HUES64 (cell line): ENCODE measurements at regions not wholly inside any gene's neighbourhood (a gene's known extent, or its start where the extent isn't known, plus 50 kb on each side); places are given as distances from the start of the nearest gene placed in this dataset.

Source experiments
- H3K27ac ChIP-seq: 2 replicates; pipeline ENCODE4 v1.7.0; 2013; ENCODE audit warnings: low read depth, low read length, inconsistent platforms
- H3K27me3 ChIP-seq: 2 replicates; pipeline ENCODE4 v1.6.1; 2013; ENCODE audit warnings: mild to moderate bottlenecking, low read length; ENCODE audit not compliant: insufficient read depth
- H3K36me3 ChIP-seq: 2 replicates; pipeline ENCODE4 v1.6.1; 2013; ENCODE audit warnings: mild to moderate bottlenecking, low read length; ENCODE audit not compliant: insufficient read depth
- H3K4me1 ChIP-seq: 2 replicates; pipeline ENCODE4 v1.6.1; 2013; ENCODE audit warnings: mild to moderate bottlenecking, low read length, moderate library complexity; ENCODE audit not compliant: insufficient read depth
- H3K4me3 ChIP-seq: 2 replicates; pipeline ENCODE4 v1.5.1; 2013; ENCODE audit warnings: mild to moderate bottlenecking, low read length, moderate library complexity
- H3K9ac ChIP-seq: 2 replicates; pipeline ENCODE4 v1.6.1; 2013; ENCODE audit warnings: mild to moderate bottlenecking, low read depth, low read length
- H3K9me3 ChIP-seq: 2 replicates; pipeline ENCODE4 v1.6.1; 2013; ENCODE audit warnings: low read depth, low read length; ENCODE audit not compliant: insufficient read depth
- WGBS: fragments of 150-250, 120-280 bp; methylation state at CpG from one replicate; pipeline ENCODE4 v1.1.7; 2013; ENCODE audit warnings: missing lambda C conversion rate; 5-methylcytosine and 5-hydroxymethylcytosine counted together

DNA sequence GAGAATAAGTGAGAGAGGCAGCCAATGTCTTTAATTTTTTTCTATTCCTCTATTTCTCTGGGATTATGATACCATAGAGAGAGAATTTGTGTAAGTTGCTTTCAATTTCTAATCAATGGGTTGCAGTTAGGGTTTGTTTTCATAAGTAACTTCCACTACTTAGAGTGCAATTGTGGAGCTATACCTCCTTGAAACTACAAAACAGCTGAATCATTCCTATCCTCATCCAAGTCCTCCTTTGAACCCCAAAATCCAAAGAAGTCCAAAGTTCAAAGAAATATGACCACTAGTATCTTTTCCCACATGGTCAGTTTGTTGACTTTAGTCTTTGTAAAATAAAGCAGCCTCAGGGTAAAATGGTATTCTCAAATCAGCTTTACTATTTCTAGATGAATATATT is 1085.4 kb upstream of the INTU start:
- no peaks in the 10 kb centered on the region for H3K36me3 ChIP-seq

DNA sequence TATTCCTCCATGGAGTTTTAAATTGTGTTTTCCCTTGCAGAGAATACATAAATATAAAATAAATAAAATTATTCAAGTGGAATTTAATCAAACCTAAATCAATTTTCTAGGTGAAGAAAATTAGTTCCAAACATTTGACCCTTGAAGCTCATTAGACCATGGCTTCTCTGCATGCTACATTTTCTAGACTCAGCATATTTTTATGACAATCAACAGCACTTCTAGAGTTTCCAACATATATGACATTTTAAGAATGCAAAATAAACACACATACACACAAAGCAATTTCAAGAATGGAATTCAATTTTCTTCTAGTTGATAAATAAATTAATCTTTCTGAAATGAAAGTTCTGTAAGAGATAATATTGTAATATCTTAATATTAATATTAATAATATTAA is 1083.9 kb upstream of the INTU start:
- no peaks in the 10 kb centered on the region for H3K27me3 ChIP-seq
- H3K9me3 ChIP-seq = no peaks in the 10 kb centered on the region
- no peak overlapping the region for H3K4me3 ChIP-seq
- H3K27ac ChIP-seq = no peak overlapping the region
- H3K9ac ChIP-seq = no peak overlapping the region
- H3K4me1 ChIP-seq = no peaks in the 10 kb centered on the region
- H3K36me3 ChIP-seq = no peaks in the 10 kb centered on the region

More for the DNA sequence above, 1085.4 kb upstream of the INTU start:
- Histone ChIP-seq H3K9me3 (no peaks in the 10 kb centered on the region), H3K27ac (no peak overlapping the region), H3K4me1 (0 out of 2 replicates have a peak, but pooled peaks cover 3% of the 10 kb centered on the region), H3K27me3 (no peaks in the 10 kb centered on the region), H3K4me3 (no peak overlapping the region), H3K9ac (no peak overlapping the region)

DNA sequence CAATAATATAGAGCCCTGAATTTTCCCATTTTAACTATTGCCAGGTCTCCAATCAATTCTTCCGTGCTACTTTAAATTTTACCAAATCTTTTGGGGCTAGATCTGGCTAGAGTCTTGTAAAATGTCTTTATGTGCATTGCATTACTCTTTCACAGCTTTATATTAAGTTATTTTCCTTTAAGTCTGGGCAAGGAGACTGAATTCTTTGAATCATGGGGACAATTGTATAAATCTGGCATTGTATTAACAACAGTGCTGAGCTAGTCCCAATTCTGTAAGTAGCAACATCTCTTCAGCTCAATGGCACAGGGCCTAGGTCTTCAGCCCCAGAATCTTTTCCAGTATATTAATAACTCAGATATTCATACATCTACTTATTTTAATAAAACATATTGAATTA is 1080.4 kb upstream of the INTU start:
- H3K4me3 ChIP-seq = no peak overlapping the region
- H3K27me3 ChIP-seq = no peaks in the 10 kb centered on the region
- H3K9ac ChIP-seq = no peak overlapping the region
- no peak overlapping the region for H3K27ac ChIP-seq
- 0% methylated on average over 1 of the region's 1 CpG for whole genome bisulfite sequencing
- H3K36me3 ChIP-seq = no peaks in the 10 kb centered on the region
- H3K4me1 ChIP-seq = no peaks in the 10 kb centered on the region
- no peaks in the 10 kb centered on the region for H3K9me3 ChIP-seq

DNA sequence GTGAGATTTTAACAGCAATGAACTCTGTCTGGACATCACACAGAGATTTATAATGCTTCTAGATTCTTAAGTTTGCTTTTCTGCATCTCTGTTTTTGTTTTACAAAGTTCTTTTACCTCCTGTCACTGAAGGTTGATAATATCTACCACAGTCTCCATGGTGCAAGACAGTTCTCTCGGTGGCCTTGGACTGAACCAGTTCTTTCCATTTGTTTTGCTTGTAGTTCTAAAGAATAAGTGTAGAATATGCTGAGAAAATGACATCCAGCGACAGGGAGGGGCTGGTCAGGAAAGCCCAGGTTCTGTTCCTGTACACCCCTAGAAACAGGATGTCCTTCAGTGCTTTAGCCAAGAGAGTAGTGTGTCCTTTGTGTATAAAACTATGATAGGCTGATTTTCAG is 1079.5 kb upstream of the INTU start:
- H3K4me3 ChIP-seq = no peak overlapping the region
- H3K27ac ChIP-seq = no peak overlapping the region
- no peaks in the 10 kb centered on the region for H3K4me1 ChIP-seq
- H3K36me3 ChIP-seq = no peaks in the 10 kb centered on the region
- H3K9ac ChIP-seq = no peak overlapping the region
- H3K9me3 ChIP-seq = no peaks in the 10 kb centered on the region
- no peaks in the 10 kb centered on the region for H3K27me3 ChIP-seq
- 91% methylated on average over 2 of the region's 2 CpGs for WGBS

DNA sequence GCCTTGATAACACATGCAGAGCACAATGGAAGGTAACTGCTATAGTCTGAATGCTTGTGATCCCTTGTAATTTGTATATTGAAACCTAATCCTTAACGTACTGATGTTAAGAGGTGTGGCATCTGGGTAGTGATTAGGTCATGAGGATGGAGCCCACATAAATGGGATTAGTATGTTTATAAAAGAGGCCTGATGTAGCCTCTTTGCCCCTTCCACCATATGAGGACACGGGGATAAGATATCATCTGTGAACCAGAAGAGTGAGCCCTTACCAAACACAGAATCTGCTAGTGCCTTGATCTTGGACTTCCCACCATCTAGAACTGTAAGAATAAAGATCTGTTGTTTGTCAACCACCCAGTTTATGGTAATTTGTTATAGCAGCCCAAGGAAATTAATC is 1074.2 kb upstream of the INTU start:
- WGBS = 92% methylated on average over 2 of the region's 2 CpGs
- no peak overlapping the region for H3K9ac ChIP-seq
- H3K27me3 ChIP-seq = no peaks in the 10 kb centered on the region
- H3K36me3 ChIP-seq = no peaks in the 10 kb centered on the region
- H3K27ac ChIP-seq = no peak overlapping the region
- no peaks in the 10 kb centered on the region for H3K4me1 ChIP-seq
- H3K9me3 ChIP-seq = no peaks in the 10 kb centered on the region
- H3K4me3 ChIP-seq = no peak overlapping the region

DNA sequence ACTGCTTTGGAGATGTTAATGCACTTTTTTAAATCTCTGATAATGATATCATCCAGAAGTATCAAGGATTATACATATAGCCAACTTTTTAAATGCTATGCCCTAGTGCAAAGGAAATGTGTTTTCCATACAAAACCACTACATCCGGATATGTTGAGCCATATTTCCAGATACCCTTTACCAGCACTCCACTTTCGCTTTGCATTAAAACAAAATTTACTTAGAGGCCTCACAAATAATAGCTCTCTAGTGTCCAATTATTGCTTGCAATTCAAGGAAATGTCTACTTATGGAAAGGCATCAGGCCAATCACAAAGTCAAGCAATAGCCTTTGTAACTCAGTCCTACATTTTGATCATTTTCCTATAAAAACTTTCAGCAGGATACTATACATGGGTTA is 1072.8 kb upstream of the INTU start:
- Histone ChIP-seq H3K9me3 (no peaks in the 10 kb centered on the region), H3K36me3 (no peaks in the 10 kb centered on the region), H3K27ac (no peak overlapping the region), H3K4me3 (no peak overlapping the region), H3K9ac (no peak overlapping the region), H3K27me3 (no peaks in the 10 kb centered on the region), H3K4me1 (no peaks in the 10 kb centered on the region)
- 50% methylated on average over 2 of the region's 2 CpGs for WGBS

DNA sequence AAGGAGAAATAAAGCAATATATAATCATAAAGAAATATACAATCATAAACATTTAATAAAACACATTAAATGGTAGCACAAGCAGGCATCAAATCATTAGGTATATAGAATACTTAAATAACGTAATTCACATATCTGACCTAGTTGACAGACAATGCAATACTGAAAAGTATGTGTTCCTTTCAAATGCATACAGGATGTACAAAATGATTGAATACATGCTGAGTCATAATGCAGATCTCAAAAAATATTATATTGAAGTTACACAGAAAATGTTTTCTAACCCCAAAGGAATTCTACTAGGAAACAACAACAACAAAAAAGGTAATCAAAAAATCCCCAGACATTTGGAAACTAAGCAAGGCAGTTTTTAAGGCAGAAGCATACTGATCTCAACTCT is 1072.0 kb upstream of the INTU start:
- Histone ChIP-seq H3K27ac (no peak overlapping the region), H3K9me3 (no peaks in the 10 kb centered on the region), H3K9ac (no peak overlapping the region), H3K4me1 (no peaks in the 10 kb centered on the region), H3K27me3 (no peaks in the 10 kb centered on the region), H3K36me3 (no peaks in the 10 kb centered on the region), H3K4me3 (no peak overlapping the region)
- no CpG with 5 or more reads among the region's 1 CpG for WGBS

DNA sequence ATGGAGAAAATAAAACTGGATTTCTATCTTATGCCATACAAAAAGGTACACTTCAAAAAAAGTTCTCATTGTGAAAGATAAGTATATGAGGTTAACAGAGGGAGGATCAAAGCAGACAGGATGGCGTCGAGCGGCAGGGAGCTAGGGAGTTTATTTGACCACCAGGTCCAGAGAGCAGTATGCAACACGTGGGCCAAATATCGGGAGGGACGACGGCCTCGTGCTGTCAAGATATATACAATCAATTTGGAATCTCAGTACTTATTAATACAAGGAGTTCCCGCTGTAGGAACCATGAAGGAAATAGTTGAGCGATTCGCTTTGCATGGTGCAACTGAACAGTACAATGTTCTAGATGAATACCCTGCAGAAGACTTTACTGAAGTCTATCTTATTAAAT is 1069.4 kb upstream of the INTU start:
- no peak overlapping the region for H3K27ac ChIP-seq
- 95% methylated on average over 11 of the region's 11 CpGs for WGBS
- no peaks in the 10 kb centered on the region for H3K27me3 ChIP-seq
- H3K9ac ChIP-seq = no peak overlapping the region
- H3K4me1 ChIP-seq = no peaks in the 10 kb centered on the region
- H3K4me3 ChIP-seq = no peak overlapping the region
- H3K36me3 ChIP-seq = no peaks in the 10 kb centered on the region
- no peaks in the 10 kb centered on the region for H3K9me3 ChIP-seq

DNA sequence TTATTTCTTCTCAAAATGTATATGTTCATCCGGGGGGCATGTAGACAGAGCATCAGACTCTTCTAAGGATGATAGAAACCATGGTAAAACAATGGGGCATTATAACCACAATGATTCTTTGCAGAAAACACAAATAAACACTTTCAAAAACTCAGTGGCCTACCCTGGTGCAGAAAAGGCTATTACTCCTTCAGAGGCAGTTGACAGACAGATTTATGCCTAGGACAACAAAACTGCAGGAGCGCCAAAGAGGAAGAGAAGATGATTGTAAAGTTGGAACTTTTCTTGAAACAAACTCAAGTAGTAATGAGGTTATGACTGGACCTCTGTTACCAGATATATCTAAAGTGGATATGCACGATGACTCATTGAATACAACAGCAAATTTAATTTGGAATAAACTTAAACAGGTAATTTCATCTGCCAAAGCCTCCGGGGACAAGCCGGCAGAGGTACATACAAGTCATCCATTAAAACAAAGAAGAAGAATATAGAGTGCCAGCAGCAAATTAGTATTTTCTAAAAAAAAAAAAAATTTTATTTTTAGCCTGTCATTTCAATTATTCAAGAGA is 1068.4 kb upstream of the INTU start:
- Histone ChIP-seq H3K9me3 (no peaks in the 10 kb centered on the region), H3K27me3 (no peaks in the 10 kb centered on the region), H3K27ac (no peak overlapping the region), H3K4me1 (no peaks in the 10 kb centered on the region), H3K4me3 (no peak overlapping the region), H3K36me3 (no peaks in the 10 kb centered on the region), H3K9ac (no peak overlapping the region)
- WGBS = 95% methylated on average over 4 of the region's 5 CpGs

DNA sequence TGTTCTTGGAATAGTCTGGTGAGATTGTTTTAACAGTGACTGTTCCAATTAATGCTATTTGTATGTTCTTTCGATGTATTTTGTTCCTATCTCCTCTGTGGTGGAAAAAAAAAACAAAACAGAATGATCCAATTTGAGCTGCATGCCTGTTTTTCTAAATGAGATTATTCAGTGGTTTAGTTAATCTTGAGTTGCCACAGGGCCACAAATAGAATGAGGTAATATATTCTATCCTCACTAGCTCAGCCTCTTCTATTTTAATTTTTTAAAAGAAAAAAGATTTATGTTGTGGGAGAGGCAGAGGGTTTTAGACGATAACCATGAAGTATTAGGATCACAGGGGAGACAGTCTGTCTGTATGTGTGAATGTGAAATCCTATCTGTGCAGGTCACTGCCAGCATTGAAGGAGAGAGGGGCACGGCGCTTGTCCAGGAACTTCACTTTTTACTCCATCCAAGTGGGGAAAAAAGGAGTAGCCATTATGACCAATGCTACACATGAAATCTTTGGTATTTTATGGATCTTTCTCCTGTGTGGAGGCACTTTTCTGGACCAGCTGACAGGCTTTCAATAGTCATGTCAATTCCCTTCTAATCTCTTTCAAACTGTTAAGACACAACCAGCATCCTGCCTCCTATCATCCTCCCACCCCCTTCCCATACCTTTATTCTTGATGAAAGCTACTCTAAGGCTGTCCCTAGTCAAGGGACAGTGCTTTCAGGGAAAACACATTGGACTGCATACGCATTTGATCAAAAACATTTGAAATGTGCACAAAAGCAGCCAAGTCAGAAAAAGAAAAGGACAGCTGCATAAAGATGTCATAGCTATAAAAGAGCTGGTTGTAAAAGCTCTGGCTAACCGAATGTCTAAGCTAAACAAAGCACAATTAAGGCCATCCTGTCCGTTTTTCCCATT is 1063.8 kb upstream of the INTU start:
- Histone ChIP-seq H3K36me3 (no peaks in the 10 kb centered on the region), H3K9ac (no peak overlapping the region), H3K27ac (no peak overlapping the region), H3K9me3 (no peaks in the 10 kb centered on the region), H3K4me3 (no peak overlapping the region), H3K4me1 (no peaks in the 10 kb centered on the region), H3K27me3 (no peaks in the 10 kb centered on the region)
- 88% methylated on average over 7 of the region's 7 CpGs for WGBS

DNA sequence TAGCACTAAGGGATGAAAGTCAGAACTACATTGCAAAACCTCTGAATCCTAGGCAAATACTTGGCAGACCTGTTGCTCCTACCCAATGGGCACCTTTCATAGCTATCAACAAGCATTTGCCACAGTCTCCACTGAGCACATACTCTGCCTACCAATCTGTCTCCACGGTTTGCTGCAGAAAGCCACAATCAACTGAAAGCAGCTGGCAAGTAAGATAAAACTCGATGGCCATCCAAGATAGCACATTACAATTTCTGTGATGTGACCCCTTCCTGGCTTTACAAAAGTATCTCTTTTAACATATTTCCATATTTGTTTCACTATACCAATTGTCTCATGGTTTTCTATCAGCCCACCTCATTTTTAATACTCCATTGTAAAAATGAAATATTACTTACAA is 1060.5 kb upstream of the INTU start:
- Histone ChIP-seq H3K4me1 (no peaks in the 10 kb centered on the region), H3K27me3 (no peaks in the 10 kb centered on the region), H3K9me3 (no peaks in the 10 kb centered on the region), H3K9ac (no peak overlapping the region), H3K4me3 (no peak overlapping the region), H3K36me3 (no peaks in the 10 kb centered on the region), H3K27ac (no peak overlapping the region)
- 83% methylated on average over 2 of the region's 2 CpGs for WGBS
